Stimulated activated CD8-positive, alpha-beta memory T cell treated with anti-CD3 and anti-CD28 coated beads, Interleukin-15, amount 100 ng/mL, for 48 hours (primary cell): ENCODE measurements at regions not wholly inside any gene's neighbourhood (a gene's known extent, or its start where the extent isn't known, plus 50 kb on each side); places are given as distances from the start of the nearest gene placed in this dataset.

ENCODE experiments used
- DNase-seq, 2 donors: peaks; one replicate each; pipeline ENCODE4 v3.0.0-alpha.2; 2020; ENCODE audit warnings: low read depth in 2 of 2

DNA sequence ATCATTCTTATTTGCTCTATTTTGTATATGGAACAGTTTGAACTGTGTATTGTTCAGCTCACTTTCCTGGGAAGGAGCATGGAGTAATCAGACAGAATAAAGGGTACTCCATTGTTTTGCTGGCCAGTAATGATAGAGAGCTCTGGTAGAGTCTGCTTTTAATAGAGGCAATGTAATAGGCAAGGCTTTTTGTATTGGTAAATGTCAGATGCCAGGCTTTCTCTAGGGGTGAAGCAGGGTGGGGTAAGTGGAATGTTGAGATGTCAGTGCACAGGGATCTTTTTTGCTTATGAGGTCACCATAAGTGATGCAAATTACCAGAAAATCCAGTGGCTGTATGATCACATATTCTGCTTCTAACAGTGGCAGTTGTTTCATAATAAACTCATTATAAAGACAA, 1088.3 kb upstream of the SORCS1 start:
- DNase-seq = no peak

DNA sequence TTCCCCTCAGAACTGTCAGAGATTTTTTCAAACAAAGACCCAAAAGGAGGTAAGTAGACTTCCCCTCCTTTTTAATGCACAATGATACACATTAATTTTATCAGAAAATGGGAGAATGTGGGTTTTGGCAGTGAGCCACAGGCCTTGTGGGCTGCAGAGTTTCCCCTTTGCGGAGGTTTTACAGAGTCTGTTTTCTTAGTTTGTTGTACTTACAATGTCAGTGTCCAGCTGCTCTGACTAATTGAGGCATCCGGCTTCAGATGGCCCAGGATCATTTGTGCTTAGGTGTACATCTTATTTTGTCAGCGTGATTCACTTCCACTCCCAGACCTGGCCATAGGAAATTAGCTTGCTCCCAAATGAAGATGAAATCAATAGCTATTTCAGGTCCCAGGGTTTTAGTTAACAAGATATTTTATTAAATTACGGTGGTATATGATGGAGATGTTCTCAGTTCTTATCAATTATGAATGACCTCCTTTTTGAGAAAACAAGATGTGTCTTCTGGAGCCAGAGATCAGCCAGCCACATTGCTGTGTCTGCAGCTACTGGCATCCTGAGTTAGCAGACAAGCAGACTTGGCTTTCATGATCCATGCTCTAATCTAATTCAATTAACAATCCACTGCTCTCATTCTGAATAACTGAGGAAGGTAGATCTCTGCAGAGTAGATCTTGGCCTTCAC, 1086.6 kb upstream of the SORCS1 start:
- DNase-seq = no peak

DNA sequence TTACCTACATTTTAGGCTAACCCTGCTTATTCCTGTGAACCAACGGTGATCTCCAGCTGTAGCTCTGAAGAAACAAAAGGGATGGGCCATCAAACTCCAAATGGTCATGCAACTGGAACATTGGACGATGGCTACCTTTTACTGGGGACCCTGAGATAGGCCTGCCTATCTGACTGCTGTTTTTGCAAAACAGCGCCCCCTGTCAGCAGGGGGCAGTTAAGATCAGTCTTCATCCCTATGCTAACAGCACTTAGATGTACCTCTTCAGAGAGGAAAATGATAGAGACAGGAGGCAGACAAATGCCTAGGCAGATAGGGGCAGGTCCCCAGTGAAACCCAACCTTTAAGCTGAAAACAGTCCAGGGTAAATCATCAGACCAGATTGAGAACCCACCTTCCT, 1085.4 kb upstream of the SORCS1 start:
- DNase-seq = no peak

DNA sequence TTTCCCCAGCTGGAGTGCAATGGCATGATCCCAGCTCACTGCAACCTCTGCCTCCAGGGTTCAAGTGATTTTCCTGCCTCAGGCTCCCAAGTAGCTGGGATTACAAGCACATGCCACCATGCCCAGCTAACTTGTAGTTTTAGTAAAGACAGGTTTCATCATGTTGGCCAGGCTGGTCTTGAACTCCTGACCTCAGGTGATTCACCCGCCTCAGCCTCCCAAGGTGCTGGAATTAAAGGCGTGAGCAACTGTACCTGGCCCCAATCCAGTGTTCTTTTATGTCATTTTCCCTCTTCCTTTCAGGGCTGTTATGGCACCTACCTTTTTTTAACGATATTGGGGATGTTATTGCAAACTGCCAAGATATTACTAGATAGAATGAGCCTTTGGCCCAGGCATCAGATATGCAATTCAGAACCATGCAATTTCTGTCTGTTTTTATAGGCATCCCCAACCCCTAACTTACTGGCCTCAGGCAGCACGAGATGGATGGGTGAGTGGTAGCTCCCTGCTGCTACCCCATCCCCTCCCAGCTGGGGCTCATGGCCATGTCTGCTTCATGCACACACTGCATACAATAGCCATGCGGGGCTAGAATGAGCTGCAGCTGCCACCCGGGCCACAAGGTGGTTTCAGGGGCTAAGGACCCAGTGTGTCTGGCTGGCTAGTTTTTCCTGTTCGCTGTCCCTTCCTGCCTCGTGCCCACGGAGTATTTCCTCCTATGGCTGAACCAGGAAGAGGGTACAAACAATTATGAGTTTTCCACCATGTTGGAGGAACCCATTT, 1080.1 kb upstream of the SORCS1 start:
- DNase-seq = no peak

DNA sequence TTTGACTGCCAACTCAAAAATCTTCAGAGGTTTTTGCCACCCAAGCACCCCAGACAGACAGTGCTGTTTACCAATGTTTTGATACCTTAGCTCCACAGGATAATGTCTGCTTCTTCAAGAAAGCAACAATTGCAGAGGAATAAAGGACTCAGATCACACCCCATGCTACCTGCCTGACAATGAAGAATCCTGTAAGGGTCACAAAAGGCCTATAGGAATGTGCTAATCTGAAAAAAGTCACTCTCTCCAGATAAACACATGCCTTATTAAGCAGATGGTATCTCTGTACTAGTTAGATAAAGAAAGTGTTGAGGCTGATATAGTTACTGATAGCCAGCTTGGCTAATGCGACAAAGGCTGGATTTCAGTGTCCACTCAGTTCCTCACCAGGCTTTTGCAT, 1076.7 kb upstream of the SORCS1 start:
- DNase-seq = no peak

DNA sequence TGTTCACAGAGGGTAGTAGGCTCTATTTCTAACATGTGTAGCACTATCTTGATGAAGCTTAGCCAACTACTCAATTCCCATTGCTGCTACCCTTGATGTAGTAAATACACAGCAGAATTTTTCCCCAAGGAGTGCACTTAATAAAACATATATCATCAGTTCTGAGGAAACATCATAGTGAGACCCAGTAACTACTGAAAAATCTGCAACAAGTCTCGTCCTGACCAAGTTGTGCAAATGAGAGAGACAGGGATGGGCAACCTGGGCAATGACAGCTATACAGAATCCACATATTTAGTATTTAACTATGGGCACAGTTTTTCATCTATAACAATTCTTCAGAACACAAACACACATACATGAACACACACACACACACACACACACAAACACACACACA, 1073.8 kb upstream of the SORCS1 start:
- DNase-seq = no peak

DNA sequence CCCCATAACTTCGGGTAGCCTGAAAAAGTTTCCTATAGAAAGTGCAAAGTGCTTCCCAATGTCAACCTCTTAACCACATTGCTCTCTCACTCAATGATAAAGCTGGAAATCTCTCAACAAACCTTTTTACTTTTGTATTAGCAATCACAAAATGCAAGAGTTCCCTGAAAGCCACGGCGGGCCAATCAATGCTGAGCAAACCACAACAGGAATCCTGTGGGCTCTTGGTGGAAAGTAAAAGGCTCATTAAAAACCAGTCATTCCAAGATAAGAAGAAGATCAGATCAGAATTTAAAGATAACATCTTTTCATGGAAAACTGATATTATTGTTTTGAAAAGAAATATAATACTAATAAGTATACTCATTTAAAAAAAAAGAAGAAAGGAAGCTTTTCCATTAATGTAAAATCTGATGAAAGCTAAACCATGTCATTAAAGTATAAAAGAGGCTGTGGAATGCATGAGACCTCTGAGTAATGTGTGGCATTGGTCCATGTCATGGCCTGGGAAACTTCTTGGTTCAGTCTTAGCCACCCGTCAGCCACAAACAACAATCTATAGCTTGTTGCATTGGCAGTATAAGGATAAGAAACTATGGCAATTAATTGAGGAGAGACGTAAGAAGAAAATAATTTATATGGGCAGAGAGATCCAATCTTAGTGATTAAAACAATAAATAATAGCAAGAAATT, 1066.1 kb upstream of the SORCS1 start:
- DNase-seq = no peak

DNA sequence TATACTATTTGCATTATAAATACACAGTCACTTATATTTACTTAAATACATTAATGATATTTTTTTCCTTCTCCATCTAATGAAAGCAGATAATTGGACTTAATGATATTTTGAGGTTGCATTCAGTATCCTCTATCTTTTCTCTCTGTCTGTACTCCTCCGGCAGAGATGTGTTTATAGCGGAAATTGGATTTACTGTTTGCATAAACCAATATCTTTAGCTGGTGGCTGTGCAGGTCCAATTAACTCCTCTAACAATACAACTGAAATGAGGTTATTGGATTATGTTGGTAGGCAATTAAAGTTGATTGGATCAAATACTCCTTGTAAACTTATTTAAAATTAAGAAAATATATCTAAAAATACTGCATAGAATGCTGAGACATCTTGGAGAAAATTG, 1044.2 kb upstream of the SORCS1 start:
- DNase-seq = no peak

DNA sequence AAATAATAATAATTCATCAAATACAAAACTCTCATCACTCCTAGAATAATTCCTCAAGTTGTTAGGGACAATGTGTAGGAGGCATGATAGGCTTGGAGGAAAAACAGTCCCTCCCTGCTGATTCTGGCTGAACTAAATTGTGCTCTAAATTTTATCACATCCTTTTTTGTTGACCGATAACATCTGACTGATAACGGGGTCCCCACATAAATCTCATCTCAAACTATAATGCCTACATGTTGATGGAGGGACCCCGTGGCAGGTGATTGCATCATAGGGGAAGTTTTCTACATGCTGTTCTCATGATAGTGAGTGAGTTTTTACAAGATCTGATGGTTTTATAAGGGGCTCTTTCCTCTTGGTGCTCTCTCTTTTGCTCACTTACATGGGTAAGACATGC, 1043.5 kb upstream of the SORCS1 start:
- DNase-seq = no peak

DNA sequence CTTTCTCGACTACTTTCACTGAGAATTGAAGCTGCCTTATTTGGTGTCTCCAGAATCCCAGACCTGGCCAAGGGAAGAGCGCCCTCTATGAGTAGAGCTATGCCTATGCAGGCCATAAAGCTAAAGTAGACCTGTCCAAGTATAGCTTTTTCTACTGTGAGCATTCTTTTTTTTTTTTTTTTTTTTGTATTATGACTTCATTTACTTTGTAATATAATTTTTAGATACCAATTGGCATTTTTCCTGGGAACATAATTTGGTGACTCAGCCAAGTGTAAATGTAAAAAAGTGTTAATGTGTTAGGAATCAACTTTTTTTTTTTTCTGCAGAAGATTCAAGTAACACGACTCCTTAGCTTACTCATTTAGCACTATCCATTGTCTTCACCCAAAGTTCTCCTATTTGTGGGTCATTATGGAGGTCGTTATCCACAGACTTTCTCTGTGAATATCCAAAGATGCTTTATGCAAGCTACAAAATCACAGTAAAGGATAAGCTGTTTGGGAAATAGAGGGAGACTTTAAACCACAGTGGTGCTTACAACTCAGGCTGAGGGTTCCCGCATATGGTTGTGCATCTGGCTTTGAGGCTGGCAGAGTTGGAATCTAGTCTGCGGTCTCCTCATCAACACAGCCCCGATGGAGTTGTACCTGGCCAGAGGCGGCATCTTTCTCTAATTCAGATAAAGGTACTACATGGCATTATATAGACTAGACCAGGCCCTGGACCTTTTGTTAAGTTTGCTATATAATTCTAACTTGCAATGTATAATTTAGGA, 1040.2 kb upstream of the SORCS1 start:
- DNase-seq = no peak

DNA sequence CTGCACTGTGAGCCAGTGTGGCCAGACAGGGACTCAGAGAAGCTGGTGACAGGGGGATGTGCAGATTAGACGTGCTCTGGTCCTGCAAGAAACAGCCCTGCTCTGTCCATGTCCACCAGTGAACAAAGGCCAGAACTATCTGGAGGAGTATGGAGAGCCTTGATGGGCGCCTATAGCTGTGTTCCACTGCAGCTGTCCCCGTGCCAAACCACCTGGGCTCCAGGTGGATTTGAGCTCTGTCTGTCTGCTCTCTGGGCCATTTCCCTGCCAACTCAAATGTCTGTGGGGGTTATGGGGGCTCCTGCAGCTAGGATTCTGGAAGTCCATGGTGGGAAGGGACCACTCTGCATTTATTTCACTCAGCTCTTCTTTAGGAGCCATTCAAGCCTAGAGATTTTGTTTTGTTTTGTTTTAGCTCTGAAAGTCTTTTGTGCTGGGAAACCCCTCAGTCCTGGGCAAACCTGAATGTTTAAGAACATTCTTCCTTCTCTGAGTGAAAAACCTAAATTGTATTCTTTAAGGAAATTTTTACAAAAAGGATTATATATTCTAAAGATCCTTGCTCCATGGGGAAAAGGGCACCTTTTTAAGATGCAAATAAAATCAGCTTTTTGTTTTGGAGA, 1039.5 kb upstream of the SORCS1 start:
- DNase-seq = no peak

DNA sequence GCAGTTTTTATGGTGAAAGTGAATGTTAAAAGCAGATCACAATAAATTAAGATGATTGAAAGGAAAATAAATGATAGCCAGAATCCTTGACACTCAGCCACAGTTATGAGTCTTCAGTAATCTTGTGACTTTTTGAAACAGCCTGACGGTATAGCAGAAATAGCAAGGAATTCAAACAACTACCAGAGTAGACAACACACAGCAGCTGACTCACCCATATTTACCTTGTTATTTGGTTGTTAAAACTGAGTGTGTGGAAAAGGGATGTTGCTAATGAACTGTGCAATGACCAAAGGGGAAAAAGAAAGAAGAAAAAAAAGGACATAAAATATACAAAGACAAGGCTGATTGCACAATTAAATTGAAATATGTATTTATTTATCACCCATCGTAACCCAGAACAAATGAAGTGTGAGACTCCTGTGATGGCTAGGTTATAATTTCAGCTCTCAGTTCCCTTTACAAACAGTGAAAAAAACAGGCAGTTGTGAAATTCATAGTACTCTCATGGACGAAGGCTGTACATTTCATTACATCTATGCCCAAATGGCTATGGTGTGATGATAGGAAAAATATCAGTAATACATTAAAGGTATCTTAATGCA, 1023.0 kb upstream of the SORCS1 start:
- no peak for DNase-seq

DNA sequence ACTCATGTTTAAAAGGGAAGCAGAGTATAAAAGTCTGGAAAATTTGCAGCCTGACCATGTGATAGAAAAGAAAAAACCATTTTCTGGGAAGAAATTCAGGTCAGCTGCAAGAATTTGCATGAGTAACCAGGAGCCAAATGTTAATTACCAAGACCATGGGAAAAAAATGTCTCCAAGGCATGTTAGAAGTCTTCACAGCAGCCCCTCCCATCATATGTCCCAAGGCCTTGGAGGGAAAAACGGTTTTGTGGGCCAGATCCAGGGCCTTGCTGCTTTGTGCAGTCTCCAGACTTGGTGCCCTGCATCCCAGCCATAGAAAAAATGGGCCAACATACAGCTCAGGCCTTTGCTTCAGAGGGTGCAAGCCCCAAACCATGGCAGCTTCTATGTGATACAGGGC, 1019.6 kb upstream of the SORCS1 start:
- DNase-seq = no peak

DNA sequence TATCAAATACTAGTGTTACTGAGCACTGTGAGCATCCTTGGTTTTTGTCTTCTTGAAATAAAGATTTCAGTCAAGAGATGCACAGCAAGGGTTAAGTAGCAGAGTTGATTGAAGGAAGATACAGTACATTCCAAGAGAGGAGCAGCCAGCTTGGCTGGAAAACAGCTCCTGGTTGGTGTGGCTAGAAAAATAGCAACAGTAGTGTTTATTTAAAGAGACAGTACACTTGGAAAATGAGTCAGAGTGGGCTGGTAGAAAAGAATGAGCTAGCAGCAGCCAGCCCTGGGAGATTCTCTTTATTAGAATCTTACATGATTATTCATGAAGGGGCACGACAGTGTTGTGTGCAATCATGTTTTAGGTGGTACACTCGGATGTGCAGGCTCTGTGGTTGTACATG, 1016.4 kb upstream of the SORCS1 start:
- no peak for DNase-seq

DNA sequence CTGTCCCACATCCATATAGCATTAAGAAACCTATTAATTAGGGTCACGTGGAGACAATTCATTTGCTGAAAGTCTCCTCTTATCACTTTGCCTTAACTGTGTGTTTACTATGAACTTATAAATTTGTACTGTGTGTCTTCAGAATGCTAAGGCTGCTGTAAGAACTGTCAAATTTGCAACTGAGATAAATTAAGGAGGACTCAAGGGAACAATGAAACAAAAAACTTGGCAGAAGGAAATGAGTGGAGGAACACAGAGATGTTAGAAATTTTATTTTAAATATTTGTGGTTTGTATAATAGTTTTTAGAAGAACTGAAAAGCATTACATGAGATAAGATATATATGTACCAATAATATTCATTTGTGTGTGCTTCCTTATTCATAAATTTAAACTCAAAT, 1005.3 kb upstream of the SORCS1 start:
- no peak for DNase-seq

DNA sequence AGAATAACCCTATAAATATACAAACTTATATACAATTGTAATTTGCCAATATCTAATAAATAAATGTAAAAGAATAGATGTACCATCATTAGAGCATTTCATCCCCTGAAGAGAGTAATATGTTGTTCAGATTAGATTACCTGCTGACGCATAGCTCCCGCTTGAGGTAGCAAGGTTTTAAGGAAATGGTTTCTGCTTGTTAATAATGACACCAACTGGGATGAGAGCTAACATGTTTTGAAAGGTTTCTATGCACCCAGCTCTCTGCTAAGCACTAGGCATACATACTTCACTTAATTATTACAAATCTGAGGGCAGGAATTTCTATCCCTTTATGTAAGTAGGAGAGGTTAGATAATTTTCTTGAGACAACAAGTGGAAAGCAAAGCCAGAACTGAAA, 1003.3 kb upstream of the SORCS1 start:
- no peak for DNase-seq

DNA sequence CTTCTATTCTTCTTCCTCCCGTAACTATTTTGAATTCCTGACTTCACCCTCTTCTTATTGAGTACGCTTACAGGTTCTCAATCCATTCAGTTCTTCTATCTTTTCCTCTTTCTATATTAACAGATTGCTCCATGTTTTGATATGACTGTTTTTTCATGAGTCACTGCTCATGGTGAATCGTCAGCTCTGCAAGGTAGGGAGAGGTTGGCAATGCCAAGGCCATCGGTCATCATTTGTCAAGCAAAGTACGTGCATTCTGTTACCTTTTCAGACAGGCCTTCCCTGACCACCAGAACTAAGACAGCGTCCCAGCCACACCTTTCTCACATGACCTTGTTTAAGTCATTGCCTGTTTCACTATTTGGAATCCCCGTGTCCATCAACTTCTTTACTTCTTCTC, 1001.9 kb upstream of the SORCS1 start:
- DNase-seq = no peak

DNA sequence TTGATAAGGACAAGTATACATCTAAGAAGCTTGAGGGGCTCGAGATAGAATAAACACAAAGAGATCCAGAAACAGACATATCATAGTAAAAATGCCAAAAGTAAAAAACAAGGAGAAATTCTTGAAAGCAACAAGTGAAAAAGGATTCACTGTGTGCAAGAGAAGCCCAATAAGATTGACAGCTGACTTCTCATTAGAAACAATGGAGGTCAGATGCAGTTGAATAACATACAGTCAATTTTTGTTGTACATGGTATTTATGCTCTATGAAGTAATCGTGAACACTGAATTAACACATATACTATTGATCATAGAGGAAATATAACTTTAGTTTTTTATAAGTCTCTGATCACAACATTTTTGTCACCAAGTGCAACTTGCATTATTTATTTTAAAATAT, 982.8 kb upstream of the SORCS1 start:
- DNase-seq = no peak

DNA sequence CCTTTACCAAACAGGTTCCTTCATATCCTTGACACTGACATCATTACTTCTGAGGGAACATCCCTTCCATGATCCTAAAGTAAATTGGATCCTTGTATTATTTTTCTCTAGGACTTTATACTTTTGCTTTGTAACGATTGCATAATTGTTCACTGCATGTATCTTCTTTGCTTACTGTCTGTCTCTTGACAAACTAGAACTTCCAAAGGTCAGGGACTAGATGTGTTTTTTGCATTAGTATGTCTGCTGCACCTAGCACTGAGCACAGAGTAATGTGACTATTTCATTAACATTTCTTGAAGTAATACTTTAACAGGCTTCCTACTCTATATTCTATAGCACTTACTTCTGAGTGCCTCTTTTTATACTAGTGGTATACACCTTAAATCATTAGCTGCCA, 976.6 kb upstream of the SORCS1 start:
- no peak for DNase-seq

DNA sequence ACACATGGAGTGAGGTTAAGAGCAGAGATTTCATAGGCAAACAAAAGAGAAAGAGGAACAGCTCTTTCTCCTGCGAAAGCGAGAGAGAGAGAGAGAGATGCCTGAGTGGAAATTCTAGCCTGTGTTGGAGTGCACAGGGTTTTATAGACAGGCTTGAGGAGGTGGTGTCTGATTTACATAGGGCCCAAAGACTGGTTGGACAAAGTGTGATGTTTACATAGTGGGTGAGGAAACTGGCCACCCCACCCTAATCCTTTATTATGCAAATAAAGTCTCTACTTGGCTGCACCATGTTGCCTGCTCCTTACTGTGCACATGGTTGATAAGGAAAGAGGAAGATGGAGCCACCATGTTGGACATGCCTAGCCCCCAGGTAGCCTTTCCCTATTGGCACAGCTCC, 967.8 kb upstream of the SORCS1 start:
- DNase-seq = no peak

DNA sequence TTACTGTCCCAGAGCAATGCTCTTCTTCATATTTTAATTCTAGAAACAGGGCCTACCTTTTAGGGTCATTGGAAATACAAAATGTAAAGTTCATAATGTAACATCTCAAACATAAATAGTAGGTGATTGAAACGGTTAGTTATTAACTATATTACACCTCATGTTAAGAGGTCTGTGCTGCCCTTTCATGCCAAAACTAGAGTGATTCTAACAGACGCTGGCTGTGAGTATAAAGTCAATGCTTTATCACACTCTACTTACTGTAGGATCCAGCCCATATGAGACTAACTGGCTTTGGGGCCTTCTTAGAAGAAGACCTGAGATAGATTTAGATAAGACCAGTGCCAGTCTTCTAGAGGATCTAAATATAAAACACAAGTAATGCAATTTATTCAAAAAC, 966.1 kb upstream of the SORCS1 start:
- no peak for DNase-seq
